Gastroesophageal sphincter (tissue), 4 donors: ENCODE measurements at regions not wholly inside any gene's neighbourhood (a gene's known extent, or its start where the extent isn't known, plus 50 kb on each side); places are given as distances from the start of the nearest gene placed in this dataset.
A peak's percentile ranks its signal among the peaks of the same experiment; 100 is the strongest.
"Not testable (repeated sequence)": the region's sequence is repeated elsewhere in the genome, so short reads cannot be mapped to it uniquely, and the experiment has no call there.

Experiments
- ATAC-seq: fragments of 150-250 bp; one replicate; pipeline ENCODE4 v1.9.1; 2016; ENCODE audit warnings: mild to moderate bottlenecking, moderate library complexity
- H3K27ac ChIP-seq, 4 donors: fragments of 200-600 bp; sonication (generic) in 3 of 4; 1 replicate in 3 of 4; 2 replicates in 1 of 4; pipeline ENCODE4 v1.5.1; 2016 to 2019
- H3K27me3 ChIP-seq: fragments of 200-600 bp; sonication (generic); one replicate; pipeline ENCODE4 v1.5.1; 2019
- H3K36me3 ChIP-seq, 2 donors: fragments of 200-600 bp; sonication (generic); one replicate each; pipeline ENCODE4 v1.5.1; 2019; ENCODE audit warnings: control low read depth in 1 of 2
- H3K4me1 ChIP-seq, 3 donors: fragments of 200-600 bp; sonication (generic); 1 replicate in 2 of 3; 2 replicates in 1 of 3; pipeline ENCODE4 v1.5.1; 2016 to 2019; ENCODE audit warnings: control low read depth in 2 of 3
- H3K4me3 ChIP-seq, 2 donors: fragments of 200-600 bp; sonication (generic); one replicate each; pipeline ENCODE4 v1.5.1; 2019; ENCODE audit warnings: mild to moderate bottlenecking in 1 of 2, moderate library complexity in 1 of 2
- H3K9me3 ChIP-seq, 3 donors: fragments of 200-600 bp; sonication (generic); one replicate each; pipeline ENCODE4 v1.5.1; 2017 to 2019; ENCODE audit warnings: control low read depth in 2 of 3
- CTCF ChIP-seq, 4 experiments: fragments of 200-600 bp in 2 of 4; fragments of 450-650 bp in 2 of 4; sonication (generic) in 1 of 4; IDR thresholded peaks; one replicate each; pipeline ENCODE4 v1.5.1; 2017 to 2019; ENCODE audit warnings: antibody characterized with exemption in 4 of 4, mild to moderate bottlenecking in 2 of 4, moderate library complexity in 2 of 4
- EP300 ChIP-seq: sonication (generic); formaldehyde crosslinking; IDR thresholded peaks from one replicate; pipeline ENCODE4 v1.6.1; 2017; ENCODE audit warnings: antibody characterized with exemption, mild to moderate bottlenecking
- POLR2A ChIP-seq, 2 donors: fragments of 450-650 bp; IDR thresholded peaks; one replicate each; pipeline ENCODE4 v1.6.1; 2017; ENCODE audit warnings: antibody characterized with exemption in 2 of 2, mild to moderate bottlenecking in 2 of 2, moderate library complexity in 1 of 2
- POLR2AphosphoS5 ChIP-seq: sonication (generic); formaldehyde crosslinking; IDR thresholded peaks from one replicate; pipeline ENCODE4 v1.6.1; 2017; ENCODE audit warnings: antibody characterized with exemption
- WGBS, 2 donors: methylation state at CpG; one replicate each; pipeline ENCODE4 v1.1.5; 2018; ENCODE audit warnings: low coverage in 1 of 2; 5-methylcytosine and 5-hydroxymethylcytosine counted together

- not testable (repeated sequence) for H3K4me1 ChIP-seq, ATAC-seq, H3K4me3 ChIP-seq, H3K27me3 ChIP-seq, H3K36me3 ChIP-seq, H3K27ac ChIP-seq
- peaks cover 0 to 32% (median 0%) of the 10 kb centered on the region in 3 donors for H3K9me3 ChIP-seq
Measured at GRCh38 chr6:71007298-71007697, 50.4 kb upstream of the B3GAT2 start.

- no peak overlapping the region for H3K4me3 ChIP-seq
- H3K27me3 ChIP-seq, result peaks cover 7% of the 10 kb centered on the region
- no peaks in the 10 kb centered on the region for H3K4me1 ChIP-seq
- no peak for ATAC-seq
- H3K27ac ChIP-seq, result no peak overlapping the region
- WGBS, 2 donors, result 13 to 14% methylated on average over 1 of the region's 1 CpG
- H3K9me3 ChIP-seq, result peaks cover 0 to 4% (median 0%) of the 10 kb centered on the region in 3 donors
- H3K36me3 ChIP-seq, result no peaks in the 10 kb centered on the region
- no peak for TF ChIP-seq POLR2AphosphoS5
- no peak for TF ChIP-seq EP300
- no peak for TF ChIP-seq POLR2A (IDR thresholded peaks at IDR 0.05)
- no peak for TF ChIP-seq CTCF (IDR thresholded peaks at IDR 0.05)
Measured at GRCh38 chr6:71011871-71012371, 55.1 kb upstream of the B3GAT2 start.

GRCh38 chr6:71012866-71013469 lies 56.1 kb upstream of the B3GAT2 start:
- peaks cover 7% of the 10 kb centered on the region for H3K27me3 ChIP-seq
- WGBS, 2 donors, result 19 to 22% methylated on average over 4 to 5 of the region's 5 CpGs
- H3K4me3 ChIP-seq, result no peak overlapping the region
- H3K9me3 ChIP-seq, result no peaks in the 10 kb centered on the region
- no peak for ATAC-seq
- peak; percentile 23 to 63 (median 42) for TF ChIP-seq CTCF (IDR thresholded peaks at IDR 0.05)
- no peak for TF ChIP-seq POLR2A (IDR thresholded peaks at IDR 0.05)
- no peak for TF ChIP-seq EP300
- TF ChIP-seq POLR2AphosphoS5, result no peak
- H3K4me1 ChIP-seq, result no peaks in the 10 kb centered on the region
- no peaks in the 10 kb centered on the region for H3K36me3 ChIP-seq
- H3K27ac ChIP-seq, result no peak overlapping the region

- peaks cover 3% of the 10 kb centered on the region for H3K27me3 ChIP-seq
- TF ChIP-seq CTCF (IDR thresholded peaks at IDR 0.05) (no peak), POLR2AphosphoS5 (no peak), POLR2A (IDR thresholded peaks at IDR 0.05) (no peak), EP300 (no peak)
- H3K4me1 ChIP-seq, result no peaks in the 10 kb centered on the region
- no peak overlapping the region for H3K27ac ChIP-seq
- H3K4me3 ChIP-seq, result no peak overlapping the region
- no peak for ATAC-seq
- H3K36me3 ChIP-seq, result no peaks in the 10 kb centered on the region
- no peaks in the 10 kb centered on the region for H3K9me3 ChIP-seq
Measured at GRCh38 chr6:71015392-71015791, 58.5 kb upstream of the B3GAT2 start.

- Histone ChIP-seq H3K4me1 (no peaks in the 10 kb centered on the region), H3K27me3 (no peaks in the 10 kb centered on the region), H3K4me3 (no peak overlapping the region), H3K36me3 (no peaks in the 10 kb centered on the region), H3K9me3 (no peaks in the 10 kb centered on the region), H3K27ac (no peak overlapping the region)
- no peak for TF ChIP-seq POLR2A (IDR thresholded peaks at IDR 0.05)
- TF ChIP-seq CTCF (IDR thresholded peaks at IDR 0.05), result no peak
- no peak for TF ChIP-seq EP300
- TF ChIP-seq POLR2AphosphoS5, result no peak
- 60 to 83% methylated on average over 1 of the region's 7 CpGs for WGBS, 2 donors
- no peak for ATAC-seq
Measured at GRCh38 chr6:71028236-71028876, 71.5 kb upstream of the B3GAT2 start.
